H1 (cell line): ENCODE measurements at regions not wholly inside any gene's neighbourhood (a gene's known extent, or its start where the extent isn't known, plus 50 kb on each side); places are given as distances from the start of the nearest gene placed in this dataset.

ENCODE experiments used
- ATF2 ChIP-seq: IDR thresholded peaks from 2 replicates; pipeline ENCODE4 v1.6.1; 2012; ENCODE audit warnings: low read length, inconsistent platforms
- CREB1 ChIP-seq: IDR thresholded peaks from 2 replicates; pipeline ENCODE4 v1.6.1; 2012; ENCODE audit warnings: inconsistent platforms
- HDAC6 ChIP-seq: IDR thresholded peaks from one replicate; pipeline ENCODE4 v1.7.1; 2012; ENCODE audit warnings: low read depth, mild to moderate bottlenecking, inconsistent platforms, low read length, moderate library complexity
- KDM1A ChIP-seq: fragments of 200-600, 300-600 bp; sonication (generic); IDR thresholded peaks from 2 replicates; pipeline ENCODE4 v1.7.1; 2016; ENCODE audit warnings: mild to moderate bottlenecking, low read length, borderline replicate concordance
- KDM4A ChIP-seq: IDR thresholded peaks from one replicate; pipeline ENCODE4 v1.7.1; 2012; ENCODE audit warnings: low read depth, mild to moderate bottlenecking, moderate library complexity, low read length, inconsistent platforms; ENCODE audit not compliant: severe bottlenecking
- TBP ChIP-seq: IDR thresholded peaks from 2 replicates; pipeline ENCODE4 v1.6.1; 2011; ENCODE audit warnings: low read depth, low read length, improper control_type of control experiment
- TF ChIP-seq, protein P1 (sequence below): IDR thresholded peaks from 2 replicates; pipeline ENCODE4 v1.6.1; 2012; ENCODE audit warnings: inconsistent platforms

DNA sequence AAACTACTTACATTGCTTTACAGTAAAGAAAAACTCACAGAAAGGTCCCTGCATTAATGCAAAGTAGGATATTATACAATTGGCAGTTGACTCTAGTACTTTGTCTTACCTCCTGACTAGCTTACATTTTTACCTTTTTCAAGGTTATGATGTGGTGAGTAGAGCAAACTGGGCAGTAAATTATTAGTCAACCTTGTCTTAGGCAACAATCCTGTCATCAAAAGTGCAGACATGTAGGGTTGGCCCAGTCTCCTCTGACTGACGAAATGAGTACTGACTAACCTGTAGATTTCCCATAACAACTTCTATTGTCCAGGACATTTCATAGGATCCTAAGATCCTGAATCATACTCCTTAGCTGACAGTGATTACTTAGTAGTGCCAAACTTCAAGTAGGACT, 142.0 kb upstream of the NUDT6 start (continued):
- TF ChIP-seq TBP: no peak
- no peak for TF ChIP-seq ATF2
- no peak for TF ChIP-seq KDM1A
- TF ChIP-seq KDM4A: no peak
- TF ChIP-seq HDAC6: no peak
- no peak for TF ChIP-seq CREB1
- TF ChIP-seq, protein P1, sequence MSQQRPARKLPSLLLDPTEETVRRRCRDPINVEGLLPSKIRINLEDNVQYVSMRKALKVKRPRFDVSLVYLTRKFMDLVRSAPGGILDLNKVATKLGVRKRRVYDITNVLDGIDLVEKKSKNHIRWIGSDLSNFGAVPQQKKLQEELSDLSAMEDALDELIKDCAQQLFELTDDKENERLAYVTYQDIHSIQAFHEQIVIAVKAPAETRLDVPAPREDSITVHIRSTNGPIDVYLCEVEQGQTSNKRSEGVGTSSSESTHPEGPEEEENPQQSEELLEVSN: no peak
